NK-92 treated with Interleukin-12 subunit alpha and Interleukin-12 subunit beta, amount 100 ng/mL, for 24 hours (cell line): ENCODE measurements at regions not wholly inside any gene's neighbourhood (a gene's known extent, or its start where the extent isn't known, plus 50 kb on each side); places are given as distances from the start of the nearest gene placed in this dataset.

Source experiments
- DNase-seq: peaks from one replicate; lab custom pipeline; 2025; lab: John Stamatoyannopoulos, UW

- DNase-seq: no peak
Observed at GRCh38 chr18:59758106-59758505, 60.9 kb upstream of the CCBE1 start.

DNA sequence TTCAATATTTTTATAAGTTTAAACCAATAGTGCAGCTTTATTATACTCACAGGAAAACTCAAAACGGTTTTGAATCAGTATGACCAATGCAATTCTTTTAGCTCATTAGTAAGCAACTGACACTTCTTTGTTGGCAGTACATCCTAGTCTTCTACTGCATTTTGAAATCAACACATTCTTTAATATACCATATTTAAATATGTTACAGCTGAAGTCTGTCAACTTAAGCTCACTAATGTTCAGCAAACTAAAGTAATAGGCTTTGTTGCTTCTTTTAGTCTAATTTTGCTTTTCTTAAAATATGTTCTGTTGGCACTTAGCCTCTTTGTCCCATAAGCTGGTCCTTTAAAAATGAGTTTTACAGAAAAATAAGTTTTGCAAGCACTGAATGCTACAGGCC is 55.4 kb upstream of the CCBE1 start:
- DNase-seq: no peak

DNA sequence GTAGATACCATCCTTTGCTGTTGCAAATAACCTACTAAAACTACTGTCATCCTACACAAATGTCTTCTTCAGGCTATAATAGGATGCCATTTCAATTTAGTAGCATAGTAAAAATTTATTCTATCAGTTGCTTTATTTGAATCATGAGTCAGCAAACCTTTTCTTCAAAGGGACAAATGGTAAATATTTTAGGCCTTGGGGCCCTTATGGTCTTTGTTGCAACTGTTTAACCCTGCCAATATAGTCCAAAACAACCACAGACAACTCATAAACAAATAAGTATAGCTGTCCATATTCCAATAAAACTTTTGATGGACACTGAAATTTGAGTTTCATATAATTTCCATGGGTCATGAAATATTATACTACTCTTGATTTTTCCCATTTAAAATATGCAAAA is 54.0 kb upstream of the CCBE1 start:
- no peak for DNase-seq

DNA sequence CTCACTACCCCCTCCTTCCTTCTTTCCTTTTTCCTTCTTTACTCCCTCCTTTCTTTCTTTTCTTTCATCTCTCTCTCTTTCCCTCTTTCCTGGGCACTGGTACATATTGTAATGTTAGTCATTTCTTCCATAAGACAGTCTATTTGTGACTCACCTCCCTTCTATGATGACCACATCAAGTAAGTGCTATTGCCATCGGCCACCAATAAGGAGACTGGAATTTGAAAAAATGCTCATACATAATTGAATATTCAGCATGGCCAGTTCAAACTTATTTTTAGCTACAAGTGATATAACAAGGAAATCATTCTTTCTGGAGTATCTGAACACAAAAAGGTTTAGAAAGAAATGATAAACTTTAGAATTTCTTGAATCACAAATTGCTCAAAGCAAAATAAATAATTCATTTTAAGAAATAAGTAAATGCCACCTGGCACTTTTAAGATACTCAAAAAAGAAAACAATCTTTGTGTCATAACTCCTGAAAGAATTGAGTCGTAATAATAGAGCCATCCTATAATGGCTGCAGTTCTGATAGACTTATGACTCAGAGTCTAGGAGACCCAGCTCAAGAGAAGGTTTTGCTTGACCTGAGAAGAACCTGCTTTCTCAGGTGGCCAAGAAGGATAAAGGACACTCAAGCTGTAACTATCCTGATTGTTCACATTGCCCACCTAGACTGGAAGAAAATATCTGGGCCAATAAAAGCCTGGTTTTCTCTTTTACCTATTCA is 51.6 kb upstream of the CCBE1 start:
- DNase-seq: no peak
